NCI-H2107 treated with DMSO at 0.1 percent for 48 hours (cell line): ENCODE measurements at regions not wholly inside any gene's neighbourhood (a gene's known extent, or its start where the extent isn't known, plus 50 kb on each side); places are given as distances from the start of the nearest gene placed in this dataset.
"Not testable (repeated sequence)": the region's sequence is repeated elsewhere in the genome, so short reads cannot be mapped to it uniquely, and the experiment has no call there.

Experiments used
- DNase-seq: peaks from one replicate; lab custom pipeline; 2025; ENCODE audit not compliant: unreplicated experiment; lab: John Stamatoyannopoulos, UW

DNA sequence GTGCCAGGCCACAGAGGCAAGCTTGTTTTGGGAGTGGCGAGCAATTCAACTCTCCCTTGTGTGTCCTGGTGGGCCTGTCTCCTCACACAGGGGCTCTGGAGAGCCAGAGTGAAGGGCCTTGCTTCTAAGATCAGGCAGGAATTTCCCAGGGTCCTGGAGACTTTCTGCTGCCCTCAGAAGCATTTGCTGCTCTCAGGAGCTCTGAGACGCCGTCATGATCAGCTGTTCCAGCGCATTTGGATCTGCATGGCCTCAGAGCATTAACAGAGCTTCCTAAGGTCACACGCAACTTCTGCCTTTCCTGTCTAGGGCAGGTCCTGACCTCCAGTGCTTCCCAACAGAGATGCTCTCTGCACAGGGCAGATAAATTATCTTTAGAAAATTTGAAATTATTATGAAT is 52.2 kb upstream of the C10orf90 start:
- DNase-seq, result no peak

- no peak for DNase-seq
Measured at GRCh38 chr10:126723226-126723625, 52.7 kb upstream of the C10orf90 start.

- DNase-seq, result no peak
Measured at GRCh38 chr10:126729314-126729870, 58.9 kb upstream of the C10orf90 start.

GRCh38 chr10:126730856-126731609 is 60.5 kb upstream of the C10orf90 start:
- no peak for DNase-seq

DNA sequence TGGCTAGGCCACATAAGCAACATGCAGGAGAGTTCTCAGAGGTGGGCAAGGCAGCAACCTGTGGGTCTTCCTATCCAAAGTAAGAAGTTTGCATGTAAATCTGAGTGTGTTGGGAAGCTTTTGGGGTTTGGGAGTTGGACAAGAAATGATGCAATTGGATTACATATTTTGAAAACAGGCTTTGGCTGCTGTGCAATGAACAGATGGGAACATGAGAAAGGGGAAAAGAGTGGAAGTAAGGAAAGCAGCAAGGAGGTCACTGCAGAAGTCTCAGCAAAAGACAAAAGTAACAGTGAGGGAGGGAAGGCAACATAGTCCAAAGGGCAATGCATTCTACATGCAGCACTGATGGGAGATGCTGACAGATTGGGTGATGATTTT is 61.1 kb upstream of the C10orf90 start:
- DNase-seq, result no peak

DNA sequence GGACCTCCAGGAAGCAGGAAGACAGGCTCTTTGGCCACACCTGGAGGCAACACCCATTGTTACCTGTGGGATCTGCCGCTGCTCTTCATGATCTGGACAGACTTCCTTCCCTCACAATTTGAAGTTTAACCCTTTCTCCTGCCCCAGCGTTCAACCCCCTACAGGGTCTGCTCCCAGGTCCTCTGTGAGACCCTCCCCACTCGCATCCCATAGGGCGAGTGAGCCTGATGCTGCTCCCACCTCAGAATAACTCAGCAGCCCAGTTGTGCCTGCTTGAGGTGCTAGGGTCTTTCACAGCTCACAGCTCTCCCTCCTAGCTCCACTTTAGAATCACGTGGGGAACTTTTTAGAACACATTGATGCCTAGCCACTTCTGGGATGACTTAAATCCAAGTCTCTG is 61.8 kb upstream of the C10orf90 start:
- no peak for DNase-seq

GRCh38 chr10:126732868-126733267 is 62.4 kb upstream of the C10orf90 start:
- no peak for DNase-seq

DNA sequence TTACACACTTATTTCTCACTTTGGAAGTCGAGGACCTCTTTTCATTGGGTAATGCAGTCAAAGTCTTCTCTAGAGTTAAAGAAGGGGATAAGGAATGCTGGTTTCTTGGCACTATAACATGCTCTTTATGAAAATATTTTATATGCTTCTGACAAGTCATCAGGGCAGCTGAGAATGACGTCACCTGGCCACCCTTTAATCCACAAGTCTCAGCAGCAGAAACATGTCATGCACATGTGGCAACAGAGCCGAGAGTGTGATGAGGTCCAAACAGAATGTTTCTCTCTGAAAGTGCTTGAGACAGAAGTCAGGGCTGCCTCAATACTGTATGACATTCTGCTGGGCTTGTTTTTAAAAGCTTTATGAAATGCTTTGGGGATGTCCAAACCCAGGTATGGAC is 63.5 kb upstream of the C10orf90 start:
- no peak for DNase-seq

DNA sequence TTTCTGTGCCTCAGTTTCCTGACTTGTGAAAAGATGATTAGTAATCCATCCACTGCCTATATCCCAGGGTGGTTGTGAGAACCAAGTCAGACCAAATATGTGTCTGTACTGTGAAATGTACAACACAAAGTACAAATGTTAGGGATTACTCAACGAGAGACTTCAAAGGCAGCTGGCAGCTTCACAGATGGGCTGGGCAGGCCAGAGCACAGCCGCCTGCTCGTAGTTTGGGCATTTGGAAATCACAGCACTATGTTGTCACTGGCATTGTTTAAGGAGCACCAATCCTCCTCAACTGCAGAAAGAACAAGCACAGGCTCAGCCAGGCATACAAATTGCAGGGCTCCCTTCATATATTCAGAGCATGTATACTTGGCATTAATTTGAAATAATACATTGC is 64.5 kb upstream of the C10orf90 start:
- DNase-seq, result no peak

GRCh38 chr10:126736142-126736541 is 65.6 kb upstream of the C10orf90 start:
- no peak for DNase-seq

DNA sequence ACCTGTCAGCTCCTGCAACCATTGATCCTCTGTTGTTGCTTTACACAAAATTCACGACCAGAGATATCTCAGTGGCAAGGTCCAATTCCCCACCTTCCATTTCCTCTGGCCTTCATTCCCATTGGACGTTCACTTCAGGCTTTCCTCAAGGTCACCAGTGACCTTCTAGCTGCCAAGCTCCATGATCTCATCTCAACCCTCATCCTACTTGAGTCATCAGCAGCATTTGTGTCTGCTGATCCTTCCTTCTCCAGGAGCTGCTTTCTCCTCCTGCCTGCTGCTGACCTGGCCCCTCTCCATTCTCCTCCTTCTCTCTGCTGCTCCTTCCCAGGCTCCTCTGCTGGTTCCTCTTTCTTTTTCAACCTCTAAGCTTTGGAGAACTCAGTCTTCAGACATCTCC is 66.2 kb upstream of the C10orf90 start:
- no peak for DNase-seq

GRCh38 chr10:126738001-126738400 is 67.5 kb upstream of the C10orf90 start:
- DNase-seq, result no peak

- no peak for DNase-seq
Measured at GRCh38 chr10:126744571-126744970, 74.1 kb upstream of the C10orf90 start.

- no peak for DNase-seq
Measured at GRCh38 chr10:126749015-126749655, 78.6 kb upstream of the C10orf90 start.

GRCh38 chr10:126754966-126755365 is 84.5 kb upstream of the C10orf90 start:
- no peak for DNase-seq

- no peak for DNase-seq
Measured at GRCh38 chr10:126758867-126759266, 88.4 kb upstream of the C10orf90 start.

DNA sequence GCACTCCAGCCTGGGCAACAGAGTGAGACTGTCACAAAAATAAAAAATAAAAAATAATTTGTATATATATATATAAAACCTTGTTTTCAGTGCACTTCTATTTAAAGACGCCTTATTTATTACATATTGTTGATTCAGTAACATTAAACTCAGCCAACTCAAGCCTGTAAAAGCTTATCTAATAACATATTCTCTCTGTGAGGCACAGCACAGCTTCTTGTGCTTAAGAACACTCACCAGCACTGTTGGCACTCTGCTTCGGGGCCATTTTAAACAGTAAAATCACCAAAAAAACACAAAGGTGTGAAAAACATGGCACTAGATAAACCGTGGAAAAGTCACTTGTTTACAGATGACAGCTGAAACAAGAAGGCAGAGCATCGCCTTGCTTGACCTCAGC is 89.0 kb upstream of the C10orf90 start:
- no peak for DNase-seq

- DNase-seq, result not testable (repeated sequence)
Measured at GRCh38 chr10:126766646-126767045, 96.2 kb upstream of the C10orf90 start.

DNA sequence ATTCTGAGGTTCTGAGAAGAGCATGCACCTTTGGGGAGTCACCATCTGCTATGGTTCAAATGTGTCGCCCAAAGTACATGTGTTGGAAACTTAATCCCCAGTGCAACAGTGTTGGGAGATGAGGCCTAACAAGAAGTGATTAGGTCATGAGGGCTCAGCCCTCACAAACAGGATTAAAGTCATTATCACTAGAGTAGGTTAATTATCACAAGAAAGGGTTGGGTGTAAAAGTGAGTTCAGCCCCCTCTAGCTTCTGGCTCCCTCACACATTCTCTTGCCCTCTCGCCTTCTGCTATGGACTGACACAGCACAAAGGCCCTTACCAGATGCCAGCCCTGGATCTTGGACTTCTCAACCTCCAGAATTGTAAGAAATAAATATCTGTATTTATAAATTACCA is 100.3 kb upstream of the C10orf90 start:
- DNase-seq, result no peak

- DNase-seq, result no peak
Measured at GRCh38 chr10:126776168-126776567, 105.7 kb upstream of the C10orf90 start.

- no peak for DNase-seq
Measured at GRCh38 chr10:126777714-126778113, 107.2 kb upstream of the C10orf90 start.

- DNase-seq, result no peak
Measured at GRCh38 chr10:126781450-126782216, 111.1 kb upstream of the C10orf90 start.
